Activated T-helper 2 cell treated with anti-CD3 and anti-CD28 coated beads, Interferon-gamma antibody, Interleukin-2, Interleukin-4, amounts not matched to agents 10 μg/mL and 5 μg/mL and 100 μg/mL, durations not matched to agents 14 hours and 24 hours and 36 hours (primary cell): ENCODE measurements at regions not wholly inside any gene's neighbourhood (a gene's known extent, or its start where the extent isn't known, plus 50 kb on each side); places are given as distances from the start of the nearest gene placed in this dataset.

Experiments used
- DNase-seq: peaks from one replicate; pipeline ENCODE4 v3.0.0; 2021; ENCODE audit warnings: low spot score
- H3K27ac Mint-ChIP-seq: one replicate; pipeline ENCODE4 v1.8.0; 2021; ENCODE audit warnings: mixed read lengths
- H3K27me3 Mint-ChIP-seq: one replicate; pipeline ENCODE4 v1.8.0; 2021; ENCODE audit warnings: low read depth, mixed read lengths
- H3K36me3 Mint-ChIP-seq: one replicate; pipeline ENCODE4 v1.8.0; 2021; ENCODE audit warnings: low read depth, mixed read lengths
- H3K4me1 Mint-ChIP-seq: one replicate; pipeline ENCODE4 v1.8.0; 2021; ENCODE audit warnings: low read depth, mixed read lengths
- H3K4me3 Mint-ChIP-seq: one replicate; pipeline ENCODE4 v1.8.0; 2021; ENCODE audit warnings: low read depth, mild to moderate bottlenecking, moderate library complexity, mixed read lengths
- H3K9me3 Mint-ChIP-seq: one replicate; pipeline ENCODE4 v1.8.0; 2021; ENCODE audit warnings: mixed read lengths
- intact Hi-C: fragments of 100-400 bp; cut with micrococcal nuclease; formaldehyde crosslinking; loops from one replicate; pipeline ENCODE4 v1.15.1; 2023

- Mint-ChIP-seq H3K36me3 (peaks cover 39% of the 10 kb centered on the region), H3K9me3 (peaks cover 9% of the 10 kb centered on the region), H3K4me1 (peaks cover 56% of the 10 kb centered on the region), H3K4me3 (no peak overlapping the region), H3K27me3 (no peaks in the 10 kb centered on the region), H3K27ac (no peak overlapping the region)
- DNase-seq: no peak
- intact Hi-C loops: no loop called here
Measured at GRCh38 chr2:196224756-196225155, 53.4 kb upstream of the STK17B start.

- H3K4me1 Mint-ChIP-seq: peaks cover 61% of the 10 kb centered on the region
- H3K27ac Mint-ChIP-seq: no peak overlapping the region
- H3K36me3 Mint-ChIP-seq: peaks cover 39% of the 10 kb centered on the region
- H3K27me3 Mint-ChIP-seq: no peaks in the 10 kb centered on the region
- no peak overlapping the region for H3K4me3 Mint-ChIP-seq
- peaks cover 9% of the 10 kb centered on the region for H3K9me3 Mint-ChIP-seq
- intact Hi-C loops: no loop called here
- DNase-seq: no peak
Measured at GRCh38 chr2:196225213-196225612, 53.8 kb upstream of the STK17B start.

GRCh38 chr2:196226058-196226706 lies 54.8 kb upstream of the STK17B start:
- H3K27ac Mint-ChIP-seq: no peak overlapping the region
- no peak overlapping the region for H3K4me3 Mint-ChIP-seq
- peaks cover 60% of the 10 kb centered on the region for H3K4me1 Mint-ChIP-seq
- no peak for DNase-seq
- intact Hi-C loops: no loop called here
- H3K9me3 Mint-ChIP-seq: peaks cover 9% of the 10 kb centered on the region
- H3K36me3 Mint-ChIP-seq: peaks cover 34% of the 10 kb centered on the region
- H3K27me3 Mint-ChIP-seq: no peaks in the 10 kb centered on the region

GRCh38 chr2:196226707-196227065 lies 55.3 kb upstream of the STK17B start:
- intact Hi-C loops: no loop called here
- Mint-ChIP-seq H3K9me3 (peaks cover 9% of the 10 kb centered on the region), H3K36me3 (peaks cover 34% of the 10 kb centered on the region), H3K4me1 (peaks cover 63% of the 10 kb centered on the region), H3K27ac (no peak overlapping the region), H3K4me3 (no peak overlapping the region), H3K27me3 (no peaks in the 10 kb centered on the region)
- no peak for DNase-seq

- peaks cover 73% of the 10 kb centered on the region for H3K4me1 Mint-ChIP-seq
- no peak overlapping the region for H3K27ac Mint-ChIP-seq
- peaks cover 6% of the 10 kb centered on the region for H3K9me3 Mint-ChIP-seq
- H3K4me3 Mint-ChIP-seq: no peak overlapping the region
- intact Hi-C loops: no loop called here
- no peak for DNase-seq
- H3K27me3 Mint-ChIP-seq: no peaks in the 10 kb centered on the region
- H3K36me3 Mint-ChIP-seq: peaks cover 20% of the 10 kb centered on the region
Measured at GRCh38 chr2:196229013-196229412, 57.6 kb upstream of the STK17B start.

- no peaks in the 10 kb centered on the region for H3K27me3 Mint-ChIP-seq
- no peak for DNase-seq
- peak overlapping the region; percentile 83 for H3K27ac Mint-ChIP-seq
- peaks cover 6% of the 10 kb centered on the region for H3K9me3 Mint-ChIP-seq
- peak overlapping the region; percentile 53 for H3K4me3 Mint-ChIP-seq
- H3K4me1 Mint-ChIP-seq: peaks cover 70% of the 10 kb centered on the region
- intact Hi-C loops: no loop called here
- peaks cover 11% of the 10 kb centered on the region for H3K36me3 Mint-ChIP-seq
Measured at GRCh38 chr2:196230061-196230854, 58.9 kb upstream of the STK17B start.

- intact Hi-C loops: no loop called here
- H3K36me3 Mint-ChIP-seq: peaks cover 18% of the 10 kb centered on the region
- H3K27ac Mint-ChIP-seq: peak overlapping the region; percentile 62
- peaks cover 78% of the 10 kb centered on the region for H3K4me1 Mint-ChIP-seq
- no peak overlapping the region for H3K4me3 Mint-ChIP-seq
- peaks cover 4% of the 10 kb centered on the region for H3K9me3 Mint-ChIP-seq
- DNase-seq: no peak
- no peaks in the 10 kb centered on the region for H3K27me3 Mint-ChIP-seq
Measured at GRCh38 chr2:196233021-196233804, 61.8 kb upstream of the STK17B start.

- Mint-ChIP-seq H3K36me3 (peaks cover 25% of the 10 kb centered on the region), H3K4me3 (no peak overlapping the region)
Measured at GRCh38 chr2:196233805-196234475, 62.6 kb upstream of the STK17B start.

GRCh38 chr2:196234672-196235071 lies 63.3 kb upstream of the STK17B start:
- DNase-seq: peak; percentile 66
- peaks cover 26% of the 10 kb centered on the region for H3K36me3 Mint-ChIP-seq
- H3K27me3 Mint-ChIP-seq: no peaks in the 10 kb centered on the region
- intact Hi-C loops: loop anchor here (1.0 to 2.0 kb wide), 4 partner anchors 8 to 40 kb away; no protein-coding TSS in a partner anchor
- no peak overlapping the region for H3K4me3 Mint-ChIP-seq
- peak overlapping the region; percentile 62 for H3K27ac Mint-ChIP-seq
- H3K4me1 Mint-ChIP-seq: peaks cover 81% of the 10 kb centered on the region
- H3K9me3 Mint-ChIP-seq: peaks cover 4% of the 10 kb centered on the region

More at GRCh38 chr2:196233805-196234475, 62.6 kb upstream of the STK17B start:
- intact Hi-C loops: loop anchor here (1.0 to 2.0 kb wide), 4 partner anchors 8 to 41 kb away; no protein-coding TSS in a partner anchor
- Mint-ChIP-seq H3K27ac (peak overlapping the region; percentile 62), H3K9me3 (peaks cover 4% of the 10 kb centered on the region), H3K4me1 (peaks cover 79% of the 10 kb centered on the region), H3K27me3 (no peaks in the 10 kb centered on the region)
- no peak for DNase-seq

- H3K27me3 Mint-ChIP-seq: no peaks in the 10 kb centered on the region
- no peak for DNase-seq
- H3K27ac Mint-ChIP-seq: peak overlapping the region; percentile 97
- H3K4me3 Mint-ChIP-seq: peak overlapping the region; percentile 45
- peaks cover 26% of the 10 kb centered on the region for H3K36me3 Mint-ChIP-seq
- H3K9me3 Mint-ChIP-seq: peaks cover 4% of the 10 kb centered on the region
- peaks cover 68% of the 10 kb centered on the region for H3K4me1 Mint-ChIP-seq
- intact Hi-C loops: no loop called here
Measured at GRCh38 chr2:196238836-196239380, 67.5 kb upstream of the STK17B start.

GRCh38 chr2:196239622-196240587 lies 68.5 kb upstream of the STK17B start:
- H3K27ac Mint-ChIP-seq: peak overlapping the region; percentile 97
- intact Hi-C loops: loop anchor here (5.0 to 10.0 kb wide), 2 partner anchors 38 to 745 kb away; no protein-coding TSS in a partner anchor
- H3K9me3 Mint-ChIP-seq: peaks cover 4% of the 10 kb centered on the region
- H3K4me1 Mint-ChIP-seq: peaks cover 66% of the 10 kb centered on the region
- DNase-seq: peak; percentile 85
- peaks cover 26% of the 10 kb centered on the region for H3K36me3 Mint-ChIP-seq
- H3K4me3 Mint-ChIP-seq: peak overlapping the region; percentile 62
- no peaks in the 10 kb centered on the region for H3K27me3 Mint-ChIP-seq
